NT2/D1 (cell line): ENCODE measurements at regions not wholly inside any gene's neighbourhood (a gene's known extent, or its start where the extent isn't known, plus 50 kb on each side); places are given as distances from the start of the nearest gene placed in this dataset.

ENCODE experiments used
- SUZ12 ChIP-seq: IDR thresholded peaks from 2 replicates; pipeline ENCODE4 v1.6.1; 2011; ENCODE audit not compliant: insufficient read length, insufficient read depth; ENCODE audit errors: extremely low read depth
- YY1 ChIP-seq: IDR thresholded peaks from 2 replicates; pipeline ENCODE4 v1.6.1; 2011; ENCODE audit not compliant: insufficient read length, insufficient read depth
- ZNF274 ChIP-seq: IDR thresholded peaks from 2 replicates; pipeline ENCODE4 v1.6.1; 2011; ENCODE audit warnings: mild to moderate bottlenecking, low read depth, low read length

GRCh38 chr1:195026792-195027191 lies 1581.4 kb downstream of the KCNT2 start:
- TF ChIP-seq ZNF274 (no peak), YY1 (no peak), SUZ12 (no peak)
